ENCODE measurements at regions not wholly inside any gene's neighbourhood (a gene's known extent, or its start where the extent isn't known, plus 50 kb on each side); places are given as distances from the start of the nearest gene placed in this dataset.
"Not testable (repeated sequence)": the region's sequence is repeated elsewhere in the genome, so short reads cannot be mapped to it uniquely, and the experiment has no call there.

DNA sequence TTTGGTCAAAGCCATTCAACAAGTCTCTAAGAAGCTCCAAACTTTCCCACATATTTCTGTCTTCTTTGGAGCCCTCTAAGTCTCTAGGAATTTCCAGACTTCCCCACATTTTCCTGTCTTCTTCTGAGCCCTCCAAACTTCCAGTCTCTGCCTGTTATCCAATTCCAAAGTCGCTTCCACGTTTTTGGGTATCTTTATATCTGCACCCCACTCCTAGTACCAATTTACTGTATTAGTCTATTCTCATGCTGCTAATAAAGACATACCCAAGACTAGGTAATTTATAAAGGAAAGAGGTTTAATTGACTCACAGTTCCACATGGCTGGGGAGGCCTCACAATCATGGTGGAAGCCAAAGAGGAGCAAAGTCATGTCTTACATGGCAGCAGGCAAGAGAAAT is 182.9 kb upstream of the ARRDC3 start:
- TF ChIP-seq, protein P1, sequence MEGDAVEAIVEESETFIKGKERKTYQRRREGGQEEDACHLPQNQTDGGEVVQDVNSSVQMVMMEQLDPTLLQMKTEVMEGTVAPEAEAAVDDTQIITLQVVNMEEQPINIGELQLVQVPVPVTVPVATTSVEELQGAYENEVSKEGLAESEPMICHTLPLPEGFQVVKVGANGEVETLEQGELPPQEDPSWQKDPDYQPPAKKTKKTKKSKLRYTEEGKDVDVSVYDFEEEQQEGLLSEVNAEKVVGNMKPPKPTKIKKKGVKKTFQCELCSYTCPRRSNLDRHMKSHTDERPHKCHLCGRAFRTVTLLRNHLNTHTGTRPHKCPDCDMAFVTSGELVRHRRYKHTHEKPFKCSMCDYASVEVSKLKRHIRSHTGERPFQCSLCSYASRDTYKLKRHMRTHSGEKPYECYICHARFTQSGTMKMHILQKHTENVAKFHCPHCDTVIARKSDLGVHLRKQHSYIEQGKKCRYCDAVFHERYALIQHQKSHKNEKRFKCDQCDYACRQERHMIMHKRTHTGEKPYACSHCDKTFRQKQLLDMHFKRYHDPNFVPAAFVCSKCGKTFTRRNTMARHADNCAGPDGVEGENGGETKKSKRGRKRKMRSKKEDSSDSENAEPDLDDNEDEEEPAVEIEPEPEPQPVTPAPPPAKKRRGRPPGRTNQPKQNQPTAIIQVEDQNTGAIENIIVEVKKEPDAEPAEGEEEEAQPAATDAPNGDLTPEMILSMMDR (conservative IDR thresholded peaks at IDR 0.05; ENCODE audit: low read length), result not testable (repeated sequence)
- TF ChIP-seq EZH2phosphoT487 (IDR thresholded peaks at IDR 0.05; ENCODE audit: borderline replicate concordance), result not testable (repeated sequence)

All from Loucy (cell line).